ENCODE measurements at regions not wholly inside any gene's neighbourhood (a gene's known extent, or its start where the extent isn't known, plus 50 kb on each side); places are given as distances from the start of the nearest gene placed in this dataset.

- Histone ChIP-seq H3K4me3 (ENCODE audit: low read length) (no peak overlapping the region), H3K4me1 (ENCODE audit: insufficient read depth, low read length) (no peaks in the 10 kb centered on the region), H3K27ac (ENCODE audit: low read depth, low read length) (no peak overlapping the region), H3K27me3 (ENCODE audit: insufficient read depth, low read length, poor library complexity, severe bottlenecking) (no peaks in the 10 kb centered on the region), H3K36me3 (ENCODE audit: insufficient read depth, low read length) (no peaks in the 10 kb centered on the region), H3K9me3 (ENCODE audit: low read length) (no peaks in the 10 kb centered on the region)
- no peak overlapping the region for H3K4me3 Mint-ChIP-seq
- no peak overlapping the region for H3K27ac Mint-ChIP-seq
- no peak for DNase-seq
- H3K4me1 Mint-ChIP-seq: no peaks in the 10 kb centered on the region
- H3K9me3 Mint-ChIP-seq: peaks cover 0 to 13% (median 3%) of the 10 kb centered on the region in 5 donors
- ChIA-PET POLR2A (no interaction called here), CTCF (no interaction called here)
- no peaks in the 10 kb centered on the region for H3K36me3 Mint-ChIP-seq
- H3K27me3 Mint-ChIP-seq: no peaks in the 10 kb centered on the region
Observed at GRCh38 chr6:164414695-164415094, 894.7 kb downstream of the C6orf118 start.

DNA sequence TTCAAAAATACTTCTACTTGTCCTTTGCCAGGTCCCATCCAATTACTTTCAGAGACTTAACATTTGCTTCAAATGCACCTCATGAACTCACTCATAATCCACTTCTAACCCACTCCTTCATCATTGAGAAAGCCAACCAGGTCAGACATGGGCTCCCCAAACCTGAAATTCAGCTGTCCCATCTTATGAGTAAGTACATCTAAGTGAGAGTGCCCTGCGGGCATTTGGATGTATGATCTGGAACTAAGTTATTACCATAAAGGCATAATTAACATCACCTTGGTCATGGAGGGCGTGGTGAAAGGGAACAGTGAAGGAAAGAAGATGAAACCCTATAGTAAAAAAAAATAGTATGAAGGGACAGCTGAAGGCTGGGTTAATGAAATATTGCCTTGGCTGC is 896.8 kb downstream of the C6orf118 start:
- Mint-ChIP-seq H3K9me3 (peaks cover 0 to 19% (median 5%) of the 10 kb centered on the region in 5 donors), H3K27ac (no peak overlapping the region), H3K36me3 (no peaks in the 10 kb centered on the region), H3K27me3 (no peaks in the 10 kb centered on the region), H3K4me3 (no peak overlapping the region), H3K4me1 (no peaks in the 10 kb centered on the region)
- H3K27me3 ChIP-seq (ENCODE audit: insufficient read depth, low read length, poor library complexity, severe bottlenecking): no peaks in the 10 kb centered on the region
- no peak overlapping the region for H3K4me3 ChIP-seq (ENCODE audit: low read length)
- no peaks in the 10 kb centered on the region for H3K9me3 ChIP-seq (ENCODE audit: low read length)
- no peak for DNase-seq
- no peaks in the 10 kb centered on the region for H3K4me1 ChIP-seq (ENCODE audit: insufficient read depth, low read length)
- no peaks in the 10 kb centered on the region for H3K36me3 ChIP-seq (ENCODE audit: insufficient read depth, low read length)
- CTCF ChIA-PET: no interaction called here
- no peak overlapping the region for H3K27ac ChIP-seq (ENCODE audit: low read depth, low read length)
- POLR2A ChIA-PET: no interaction called here

GRCh38 chr6:164410017-164410416 is 899.4 kb downstream of the C6orf118 start:
- Mint-ChIP-seq H3K4me3 (peak overlapping the region in 1 of 7 donors; percentile 46), H3K27me3 (no peaks in the 10 kb centered on the region), H3K27ac (no peak overlapping the region), H3K36me3 (no peaks in the 10 kb centered on the region), H3K4me1 (no peaks in the 10 kb centered on the region), H3K9me3 (peaks cover 2 to 23% (median 6%) of the 10 kb centered on the region in 5 donors)
- Histone ChIP-seq H3K9me3 (ENCODE audit: low read length) (no peaks in the 10 kb centered on the region), H3K4me1 (ENCODE audit: insufficient read depth, low read length) (no peaks in the 10 kb centered on the region), H3K27me3 (ENCODE audit: insufficient read depth, low read length, poor library complexity, severe bottlenecking) (no peaks in the 10 kb centered on the region), H3K36me3 (ENCODE audit: insufficient read depth, low read length) (no peaks in the 10 kb centered on the region), H3K27ac (ENCODE audit: low read depth, low read length) (no peak overlapping the region), H3K4me3 (ENCODE audit: low read length) (no peak overlapping the region)
- CTCF ChIA-PET: no interaction called here
- DNase-seq: no peak
- POLR2A ChIA-PET: no interaction called here

GRCh38 chr6:164409309-164410009 is 899.9 kb downstream of the C6orf118 start:
- H3K27ac ChIP-seq (ENCODE audit: low read depth, low read length): no peak overlapping the region
- no peak overlapping the region for H3K4me3 ChIP-seq (ENCODE audit: low read length)
- H3K9me3 ChIP-seq (ENCODE audit: low read length): no peaks in the 10 kb centered on the region
- H3K36me3 ChIP-seq (ENCODE audit: insufficient read depth, low read length): no peaks in the 10 kb centered on the region
- Mint-ChIP-seq H3K4me1 (no peaks in the 10 kb centered on the region), H3K27me3 (no peaks in the 10 kb centered on the region), H3K36me3 (no peaks in the 10 kb centered on the region), H3K4me3 (no peak overlapping the region), H3K27ac (no peak overlapping the region), H3K9me3 (peaks cover 2 to 28% (median 7%) of the 10 kb centered on the region in 5 donors)
- H3K27me3 ChIP-seq (ENCODE audit: insufficient read depth, low read length, poor library complexity, severe bottlenecking): no peaks in the 10 kb centered on the region
- CTCF ChIA-PET: no interaction called here
- POLR2A ChIA-PET: no interaction called here
- no peak for DNase-seq
- H3K4me1 ChIP-seq (ENCODE audit: insufficient read depth, low read length): no peaks in the 10 kb centered on the region

DNA sequence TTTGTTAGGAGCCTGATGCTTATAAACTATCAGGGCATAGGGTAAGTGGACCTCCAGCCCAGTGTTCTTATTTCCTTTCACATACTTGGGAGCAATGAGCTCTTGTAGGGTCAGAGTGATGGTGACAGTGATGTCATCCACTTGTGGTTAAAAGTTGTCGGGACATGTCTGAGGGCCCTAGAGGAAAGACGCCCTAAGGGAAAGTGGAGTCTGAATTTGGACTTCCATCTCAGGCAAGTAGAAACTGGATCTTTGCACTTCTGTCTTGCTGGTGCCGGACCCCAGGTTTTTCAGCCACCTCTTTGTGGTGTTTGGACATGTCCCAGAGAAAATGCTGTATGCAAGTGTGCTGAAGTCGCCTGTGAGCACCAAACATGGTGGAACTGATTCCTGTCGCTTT is 900.5 kb downstream of the C6orf118 start:
- POLR2A ChIA-PET: no interaction called here
- Histone ChIP-seq H3K27me3 (ENCODE audit: insufficient read depth, low read length, poor library complexity, severe bottlenecking) (no peaks in the 10 kb centered on the region), H3K9me3 (ENCODE audit: low read length) (no peaks in the 10 kb centered on the region), H3K36me3 (ENCODE audit: insufficient read depth, low read length) (no peaks in the 10 kb centered on the region), H3K27ac (ENCODE audit: low read depth, low read length) (no peak overlapping the region), H3K4me1 (ENCODE audit: insufficient read depth, low read length) (no peaks in the 10 kb centered on the region), H3K4me3 (ENCODE audit: low read length) (no peak overlapping the region)
- Mint-ChIP-seq H3K4me3 (no peak overlapping the region), H3K27me3 (no peaks in the 10 kb centered on the region), H3K4me1 (no peaks in the 10 kb centered on the region), H3K9me3 (peaks cover 0 to 28% (median 7%) of the 10 kb centered on the region in 5 donors), H3K27ac (no peak overlapping the region), H3K36me3 (no peaks in the 10 kb centered on the region)
- no peak for DNase-seq
- CTCF ChIA-PET: no interaction called here

DNA sequence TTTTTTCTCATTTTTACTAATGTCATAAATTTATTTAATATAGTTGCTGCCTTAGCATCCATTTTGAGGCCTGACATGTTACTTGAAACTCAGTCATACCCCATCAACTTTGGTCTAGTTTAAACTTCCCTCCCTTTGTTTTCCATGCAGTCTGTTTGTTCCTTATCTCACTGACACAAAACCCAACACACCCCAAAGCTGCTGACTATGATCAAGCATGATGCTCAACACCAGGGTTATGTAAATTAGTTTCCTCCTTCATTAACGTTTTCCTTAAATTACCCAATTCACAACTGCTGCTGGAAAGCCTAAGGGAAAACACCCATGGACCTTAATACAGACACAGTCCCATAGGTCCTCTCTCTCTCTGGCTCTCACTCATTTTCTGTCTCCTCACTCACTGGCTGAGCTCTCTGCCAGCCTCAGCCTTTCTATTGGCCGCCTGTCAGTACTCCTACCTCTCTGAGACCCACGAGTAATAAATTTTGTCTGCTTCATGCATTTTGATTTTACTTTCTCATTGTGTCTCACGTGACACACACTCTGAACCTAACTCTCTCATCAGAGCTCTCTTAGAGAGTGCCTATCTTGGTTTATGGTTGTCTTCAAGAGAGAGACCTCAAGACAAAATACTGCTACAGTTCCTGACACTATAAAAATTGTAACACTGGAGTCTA is 904.5 kb downstream of the C6orf118 start:
- no peak overlapping the region for H3K4me3 Mint-ChIP-seq
- H3K27ac ChIP-seq (ENCODE audit: low read depth, low read length): no peak overlapping the region
- peaks cover 0 to 18% (median 4%) of the 10 kb centered on the region in 5 donors for H3K9me3 Mint-ChIP-seq
- H3K4me1 ChIP-seq (ENCODE audit: insufficient read depth, low read length): no peaks in the 10 kb centered on the region
- POLR2A ChIA-PET: no interaction called here
- no peaks in the 10 kb centered on the region for H3K27me3 ChIP-seq (ENCODE audit: insufficient read depth, low read length, poor library complexity, severe bottlenecking)
- H3K27me3 Mint-ChIP-seq: no peaks in the 10 kb centered on the region
- CTCF ChIA-PET: no interaction called here
- H3K4me1 Mint-ChIP-seq: no peaks in the 10 kb centered on the region
- no peak overlapping the region for H3K4me3 ChIP-seq (ENCODE audit: low read length)
- no peaks in the 10 kb centered on the region for H3K36me3 Mint-ChIP-seq
- H3K9me3 ChIP-seq (ENCODE audit: low read length): no peaks in the 10 kb centered on the region
- DNase-seq: no peak
- H3K27ac Mint-ChIP-seq: no peak overlapping the region
- no peaks in the 10 kb centered on the region for H3K36me3 ChIP-seq (ENCODE audit: insufficient read depth, low read length)

- POLR2A ChIA-PET: no interaction called here
- Mint-ChIP-seq H3K27me3 (no peaks in the 10 kb centered on the region), H3K4me3 (no peak overlapping the region), H3K36me3 (no peaks in the 10 kb centered on the region), H3K9me3 (peaks cover 0 to 12% (median 4%) of the 10 kb centered on the region in 5 donors), H3K27ac (peak overlapping the region in 1 of 8 donors; percentile 42), H3K4me1 (peaks cover 0 to 9% (median 8%) of the 10 kb centered on the region in 3 donors)
- CTCF ChIA-PET: no interaction called here
- H3K4me3 ChIP-seq (ENCODE audit: low read length): no peak overlapping the region
- H3K27ac ChIP-seq (ENCODE audit: low read depth, low read length): no peak overlapping the region
- H3K27me3 ChIP-seq (ENCODE audit: insufficient read depth, low read length, poor library complexity, severe bottlenecking): no peaks in the 10 kb centered on the region
- no peaks in the 10 kb centered on the region for H3K9me3 ChIP-seq (ENCODE audit: low read length)
- no peak for DNase-seq
- H3K4me1 ChIP-seq (ENCODE audit: insufficient read depth, low read length): peaks cover 3% of the 10 kb centered on the region
- no peaks in the 10 kb centered on the region for H3K36me3 ChIP-seq (ENCODE audit: insufficient read depth, low read length)
Observed at GRCh38 chr6:164401871-164402270, 907.5 kb downstream of the C6orf118 start.

DNA sequence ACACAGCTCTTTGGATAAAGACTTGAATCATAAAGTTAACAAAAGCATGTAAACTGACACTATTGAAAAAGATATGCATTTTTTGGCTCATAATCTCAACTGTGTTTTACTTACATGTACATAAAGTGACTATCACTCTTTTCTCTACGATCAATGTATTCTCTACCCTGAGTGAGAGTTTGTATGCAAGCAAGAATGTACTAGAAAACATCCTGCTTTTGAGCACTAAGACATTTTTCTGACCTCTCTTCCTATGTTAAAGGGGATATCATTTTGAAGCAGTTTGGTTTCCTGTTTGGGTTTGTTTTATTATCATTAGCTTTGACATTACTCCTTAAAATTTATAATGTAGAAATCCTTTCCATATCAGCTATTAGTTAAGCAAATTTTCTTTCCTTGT is 910.8 kb downstream of the C6orf118 start:
- Histone ChIP-seq H3K9me3 (ENCODE audit: low read length) (no peaks in the 10 kb centered on the region), H3K27ac (ENCODE audit: low read depth, low read length) (no peak overlapping the region), H3K4me1 (ENCODE audit: insufficient read depth, low read length) (peaks cover 4% of the 10 kb centered on the region), H3K27me3 (ENCODE audit: insufficient read depth, low read length, poor library complexity, severe bottlenecking) (no peaks in the 10 kb centered on the region), H3K4me3 (ENCODE audit: low read length) (no peak overlapping the region), H3K36me3 (ENCODE audit: insufficient read depth, low read length) (no peaks in the 10 kb centered on the region)
- peaks cover 0 to 11% (median 10%) of the 10 kb centered on the region in 3 donors for H3K4me1 Mint-ChIP-seq
- peak overlapping the region in 1 of 7 donors; percentile 37 for H3K4me3 Mint-ChIP-seq
- no peaks in the 10 kb centered on the region for H3K27me3 Mint-ChIP-seq
- DNase-seq: no peak
- no peak overlapping the region for H3K27ac Mint-ChIP-seq
- ChIA-PET CTCF (no interaction called here), POLR2A (no interaction called here)
- peaks cover 0 to 8% (median 0%) of the 10 kb centered on the region in 5 donors for H3K9me3 Mint-ChIP-seq
- no peaks in the 10 kb centered on the region for H3K36me3 Mint-ChIP-seq
